RWPE1 (cell line): ENCODE measurements at regions not wholly inside any gene's neighbourhood (a gene's known extent, or its start where the extent isn't known, plus 50 kb on each side); places are given as distances from the start of the nearest gene placed in this dataset.

Experiments
- CTCF ChIA-PET: fragments of 350-600 bp; sonication (Branson Sonifier 250); formaldehyde crosslinking; extraction: SDS; loops from one replicate; lab custom pipeline; 2021; lab: Yijun Ruan, JAX
- POLR2A ChIA-PET: fragments of 400-600 bp; formaldehyde crosslinking; extraction: SDS; loops from one replicate; lab custom pipeline; 2020; ENCODE audit warnings: antibody characterized with exemption; ENCODE audit not compliant: low non-redundant PET; lab: Yijun Ruan, JAX
- DNase-seq: peaks from one replicate; pipeline ENCODE4 v3.0.0; 2012; ENCODE audit warnings: low spot score
- H3K27ac ChIP-seq: fragments of 450-650 bp; 2 replicates; pipeline ENCODE4 v1.5.1; 2017
- CTCF ChIP-seq: fragments of 450-650 bp; conservative IDR thresholded peaks from 2 replicates; pipeline ENCODE4 v1.5.1; 2017; ENCODE audit warnings: low read depth, mild to moderate bottlenecking

GRCh38 chr12:107544937-107545336 is 140.7 kb upstream of the PWP1 start:
- no peak overlapping the region for H3K27ac ChIP-seq
- CTCF ChIA-PET: interaction anchor here (0.7 kb wide), 1 partner anchor 61 kb away, joined by 6 read pairs; no protein-coding TSS in a partner anchor
- DNase-seq: no peak
- POLR2A ChIA-PET: interaction anchor here (0.6 kb wide), 1 partner anchor 21 kb away, joined by 4 read pairs; no protein-coding TSS in a partner anchor
- no peak for TF ChIP-seq CTCF

GRCh38 chr12:107545737-107546353 is 139.8 kb upstream of the PWP1 start:
- TF ChIP-seq CTCF: no peak
- H3K27ac ChIP-seq: no peak overlapping the region
- DNase-seq: no peak
- POLR2A ChIA-PET: no interaction called here
- CTCF ChIA-PET: interaction anchor here (0.6 kb wide), 1 partner anchor 26 kb away, joined by 4 read pairs; no protein-coding TSS in a partner anchor

GRCh38 chr12:107547389-107547788 is 138.2 kb upstream of the PWP1 start:
- ChIA-PET POLR2A (no interaction called here), CTCF (no interaction called here)
- no peak for TF ChIP-seq CTCF
- no peak overlapping the region for H3K27ac ChIP-seq
- no peak for DNase-seq

- H3K27ac ChIP-seq: no peak overlapping the region
- ChIA-PET CTCF (interaction anchor here (0.6 to 0.7 kb wide), 2 partner anchors 15 to 43 kb away, joined by 4 to 8 read pairs; no protein-coding TSS in a partner anchor), POLR2A (no interaction called here)
- no peak for TF ChIP-seq CTCF
- no peak for DNase-seq
Observed at GRCh38 chr12:107549651-107550480, 135.7 kb upstream of the PWP1 start.

- no peak for TF ChIP-seq CTCF
- ChIA-PET POLR2A (no interaction called here), CTCF (no interaction called here)
- H3K27ac ChIP-seq: no peak overlapping the region
- DNase-seq: no peak
Observed at GRCh38 chr12:107551434-107551833, 134.2 kb upstream of the PWP1 start.

GRCh38 chr12:107552263-107552662 is 133.3 kb upstream of the PWP1 start:
- ChIA-PET POLR2A (no interaction called here), CTCF (interaction anchor here (0.6 kb wide), 1 partner anchor 440 kb away, joined by 3 read pairs; no protein-coding TSS in a partner anchor)
- no peak overlapping the region for H3K27ac ChIP-seq
- DNase-seq: no peak
- TF ChIP-seq CTCF: no peak
